ENCODE measurements at regions not wholly inside any gene's neighbourhood (a gene's known extent, or its start where the extent isn't known, plus 50 kb on each side); places are given as distances from the start of the nearest gene placed in this dataset.

GRCh38 chr12:130100634-130101362, 61.5 kb upstream of the FZD10 start:
- DNase-seq (ENCODE audit: low read depth in 2 of 2, low spot score in 1 of 2): no peak

- no peak for DNase-seq (ENCODE audit: low read depth in 2 of 2, low spot score in 1 of 2)
These were observed 60.9 kb upstream of the FZD10 start for GRCh38 chr12:130101370-130101769.

GRCh38 chr12:130102266-130102665, 60.0 kb upstream of the FZD10 start:
- no peak for DNase-seq (ENCODE audit: low read depth in 2 of 2, low spot score in 1 of 2)

GRCh38 chr12:130104571-130105106, 57.6 kb upstream of the FZD10 start:
- DNase-seq (ENCODE audit: low read depth in 2 of 2, low spot score in 1 of 2): no peak

- no peak for DNase-seq (ENCODE audit: low read depth in 2 of 2, low spot score in 1 of 2)
These were observed 53.0 kb upstream of the FZD10 start for GRCh38 chr12:130109062-130109945.

- DNase-seq (ENCODE audit: low read depth in 2 of 2, low spot score in 1 of 2): no peak
These were observed 51.4 kb upstream of the FZD10 start for GRCh38 chr12:130110914-130111313.

GRCh38 chr12:130111965-130112496, 50.2 kb upstream of the FZD10 start:
- no peak for DNase-seq (ENCODE audit: low read depth in 2 of 2, low spot score in 1 of 2)

All from stimulated activated CD8-positive, alpha-beta memory T cell treated with anti-CD3 and anti-CD28 coated beads, Interleukin-4, amount 100 ng/mL, for 1 hour (primary cell).